ENCODE measurements at regions not wholly inside any gene's neighbourhood (a gene's known extent, or its start where the extent isn't known, plus 50 kb on each side); places are given as distances from the start of the nearest gene placed in this dataset.

DNA sequence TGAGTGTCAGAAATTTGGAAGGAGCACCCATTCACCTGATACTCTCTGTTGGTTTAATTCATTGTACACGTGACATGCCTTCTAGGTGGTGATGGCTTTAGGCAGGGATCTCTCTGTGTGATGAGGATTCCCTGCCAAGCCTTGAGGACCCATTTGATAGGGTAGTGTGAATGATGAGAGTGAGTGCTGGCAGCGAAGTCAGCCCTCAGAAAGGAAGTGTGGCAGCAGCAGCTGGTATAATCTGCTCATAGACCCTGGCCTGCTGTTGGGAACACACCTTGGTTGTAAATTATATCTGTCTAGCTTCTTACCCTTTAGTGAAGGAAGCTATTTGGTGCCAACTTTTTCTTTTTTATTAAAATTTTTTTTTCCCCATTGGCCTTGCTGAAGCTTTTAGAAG lies 164.5 kb downstream of the HAUS1 start:
- no peak for DNase-seq

DNA sequence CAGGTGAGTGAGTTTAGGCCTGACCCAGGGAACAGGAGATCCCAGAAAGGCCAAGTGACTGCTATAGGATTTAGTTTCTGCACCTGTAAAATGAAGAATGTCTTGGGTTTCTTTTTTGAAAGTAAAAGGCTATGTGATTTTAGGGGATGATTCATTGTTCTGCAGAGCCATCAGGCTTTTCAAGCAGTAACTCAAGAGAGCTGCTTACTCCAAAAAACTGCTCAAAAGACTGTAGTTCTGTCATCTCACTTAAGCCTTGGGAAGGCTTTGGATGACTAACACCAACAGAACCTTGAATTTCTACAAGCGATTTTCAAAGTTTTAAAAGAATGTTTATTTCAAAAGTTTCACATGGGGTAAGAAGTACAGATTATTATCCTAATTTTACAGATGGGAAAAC lies 165.1 kb downstream of the HAUS1 start:
- DNase-seq = no peak

DNA sequence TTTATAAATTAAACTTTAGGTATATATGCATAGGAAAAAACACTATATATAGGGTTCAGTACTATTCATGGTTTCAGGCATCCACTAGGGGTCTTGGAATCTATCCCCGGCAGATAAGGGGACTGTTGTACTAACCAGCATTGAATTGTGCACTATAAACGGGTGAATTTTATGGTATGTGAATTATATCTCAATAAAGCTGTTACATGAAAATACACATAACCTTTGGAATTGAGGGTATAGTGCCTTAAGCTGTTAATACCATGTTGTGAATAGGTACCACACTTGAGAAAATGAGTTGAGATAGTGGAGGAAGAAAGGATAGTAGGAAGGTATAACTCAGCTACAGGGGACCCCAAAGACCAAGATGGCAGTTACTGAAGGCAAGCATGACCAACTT lies 167.3 kb downstream of the HAUS1 start:
- no peak for DNase-seq

DNA sequence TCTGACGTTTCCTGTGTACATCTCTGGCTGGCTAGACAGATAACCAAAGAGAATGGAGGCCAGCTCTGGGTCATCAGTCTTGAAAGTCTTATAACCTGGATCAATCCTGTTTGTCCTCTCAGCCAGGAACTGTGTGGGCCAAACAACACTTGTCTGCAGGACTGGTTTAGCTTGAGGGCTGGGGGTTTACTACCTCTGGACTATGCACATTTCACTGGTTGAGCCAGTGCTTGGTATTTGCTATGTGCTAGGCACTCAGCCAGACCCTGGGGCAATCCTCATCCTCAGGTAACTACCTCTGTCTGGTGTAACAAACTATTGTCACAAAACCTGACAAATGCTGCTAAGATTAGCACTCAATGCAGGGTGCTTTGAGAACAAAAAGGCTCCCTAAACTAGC lies 169.7 kb downstream of the HAUS1 start:
- DNase-seq = no peak

DNA sequence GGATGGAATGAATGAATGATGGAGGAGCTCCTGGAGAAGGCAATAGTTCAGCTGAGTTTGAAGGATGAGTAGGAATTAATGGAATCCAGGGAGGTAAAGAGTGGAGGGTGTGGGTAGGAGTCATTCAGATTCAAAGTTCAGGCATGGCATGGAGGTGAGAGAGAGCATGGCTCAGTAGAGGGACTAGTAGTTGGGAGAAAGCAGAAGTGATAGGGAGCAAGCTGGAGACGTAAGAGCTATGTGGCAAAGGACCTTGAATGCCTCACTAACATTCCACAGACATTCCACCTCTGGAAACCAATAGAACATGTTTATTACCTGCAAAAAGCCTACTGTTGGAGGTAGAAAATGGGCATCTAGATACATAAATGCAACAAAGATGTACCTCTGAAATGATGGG lies 170.1 kb downstream of the HAUS1 start:
- DNase-seq = no peak

DNA sequence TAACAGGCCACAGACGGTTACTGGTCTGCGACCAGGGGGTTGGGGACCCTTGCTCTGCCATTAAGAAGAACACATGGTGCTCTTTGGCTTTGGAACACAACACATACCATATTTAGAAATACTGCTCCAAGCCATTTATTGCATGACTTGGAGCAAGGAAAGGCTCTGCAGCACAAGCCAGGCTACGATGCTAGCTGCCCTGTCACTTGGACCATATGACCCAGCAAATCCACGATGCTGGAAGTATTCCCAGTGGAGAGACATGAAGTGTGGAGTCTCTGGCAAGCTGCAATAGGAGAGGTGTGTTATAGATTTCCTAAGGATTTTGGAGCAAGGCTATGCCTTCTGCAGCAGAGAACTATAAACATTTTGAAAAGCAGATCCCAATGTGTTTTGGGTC lies 171.2 kb downstream of the HAUS1 start:
- no peak for DNase-seq

DNA sequence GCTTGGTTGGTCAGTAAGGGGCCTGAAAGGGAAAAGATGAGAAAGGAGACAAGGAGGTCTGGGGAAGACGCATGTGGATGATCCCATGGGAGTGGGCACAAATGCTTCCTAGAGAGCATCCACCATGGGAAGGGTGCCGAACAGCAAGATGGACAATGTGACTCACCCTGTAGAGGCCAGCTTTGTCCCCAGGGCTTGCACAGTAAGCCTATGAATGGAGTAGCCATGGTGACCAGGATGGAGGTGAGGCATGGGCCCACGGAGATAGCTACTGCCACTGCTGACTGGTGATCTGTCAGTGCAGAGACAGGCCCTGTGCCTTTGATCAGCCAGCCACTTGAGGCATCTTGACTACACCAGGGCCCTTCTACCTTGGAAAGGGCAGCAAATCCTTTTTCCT lies 172.6 kb downstream of the HAUS1 start:
- DNase-seq = no peak

DNA sequence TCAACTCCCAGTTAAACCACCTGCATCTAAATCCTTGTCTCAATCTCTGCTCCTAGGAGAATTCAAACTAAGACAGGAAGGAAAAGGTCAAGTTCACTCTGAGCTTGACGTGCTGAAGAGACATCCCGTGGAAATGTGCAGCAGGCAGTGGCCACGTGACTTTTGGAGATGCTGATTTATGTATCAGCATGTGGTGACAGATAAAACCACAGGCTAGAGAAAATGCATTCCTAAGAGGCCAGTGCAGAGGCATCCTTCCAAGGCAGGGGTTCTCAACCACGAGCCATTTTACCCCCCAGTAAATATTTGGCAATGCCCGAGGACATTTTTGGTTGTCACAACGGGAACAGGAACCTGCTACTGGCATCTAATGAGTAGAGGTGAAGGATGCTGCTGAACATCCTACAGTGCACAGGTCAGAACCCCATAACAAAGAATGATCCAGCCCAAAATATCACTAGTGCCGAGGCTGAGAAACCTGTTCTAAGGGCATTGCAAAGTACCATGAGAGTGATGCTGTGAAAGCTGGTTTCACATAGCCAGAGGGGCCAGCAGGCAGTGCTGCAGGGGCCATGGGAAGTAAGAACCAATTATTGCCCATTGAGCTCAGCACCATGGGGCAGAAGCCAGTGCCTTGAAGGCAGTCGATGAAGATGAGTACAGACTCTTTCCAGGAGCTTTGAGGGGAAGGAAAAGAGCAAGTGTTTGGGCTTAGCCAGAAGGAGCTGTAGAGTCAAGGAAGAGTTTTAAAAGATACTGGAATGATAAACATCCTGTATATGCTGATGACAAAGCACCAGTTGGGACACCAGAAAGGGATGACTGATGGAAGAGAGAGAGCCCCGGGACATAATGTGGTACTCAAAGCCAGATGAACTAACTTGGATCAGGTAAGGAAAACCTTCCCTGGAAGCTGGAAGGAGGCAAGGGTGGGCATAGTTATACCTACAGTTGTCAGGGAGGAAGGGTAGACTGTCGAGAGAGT lies 174.6 kb downstream of the HAUS1 start:
- DNase-seq = no peak

DNA sequence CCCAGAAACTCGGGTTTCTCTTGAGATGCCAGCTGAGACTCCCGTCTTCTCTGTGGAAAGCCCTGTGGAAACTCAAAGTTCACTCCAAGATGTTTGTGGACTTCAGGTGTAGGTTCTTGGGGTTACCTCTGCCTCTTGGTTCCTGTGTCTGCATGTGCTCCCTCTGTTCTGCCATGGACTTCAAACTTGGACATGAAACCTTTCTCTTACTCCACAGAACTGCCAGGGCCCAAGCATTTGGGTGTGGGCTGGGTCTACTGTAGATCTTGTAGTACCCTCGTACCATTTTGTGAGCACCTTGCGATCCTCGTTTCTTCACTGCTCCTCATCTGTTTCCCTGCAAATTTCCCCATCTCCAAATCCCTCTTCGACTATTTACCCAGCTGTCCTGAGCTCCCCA lies 175.5 kb downstream of the HAUS1 start:
- no peak for DNase-seq

DNA sequence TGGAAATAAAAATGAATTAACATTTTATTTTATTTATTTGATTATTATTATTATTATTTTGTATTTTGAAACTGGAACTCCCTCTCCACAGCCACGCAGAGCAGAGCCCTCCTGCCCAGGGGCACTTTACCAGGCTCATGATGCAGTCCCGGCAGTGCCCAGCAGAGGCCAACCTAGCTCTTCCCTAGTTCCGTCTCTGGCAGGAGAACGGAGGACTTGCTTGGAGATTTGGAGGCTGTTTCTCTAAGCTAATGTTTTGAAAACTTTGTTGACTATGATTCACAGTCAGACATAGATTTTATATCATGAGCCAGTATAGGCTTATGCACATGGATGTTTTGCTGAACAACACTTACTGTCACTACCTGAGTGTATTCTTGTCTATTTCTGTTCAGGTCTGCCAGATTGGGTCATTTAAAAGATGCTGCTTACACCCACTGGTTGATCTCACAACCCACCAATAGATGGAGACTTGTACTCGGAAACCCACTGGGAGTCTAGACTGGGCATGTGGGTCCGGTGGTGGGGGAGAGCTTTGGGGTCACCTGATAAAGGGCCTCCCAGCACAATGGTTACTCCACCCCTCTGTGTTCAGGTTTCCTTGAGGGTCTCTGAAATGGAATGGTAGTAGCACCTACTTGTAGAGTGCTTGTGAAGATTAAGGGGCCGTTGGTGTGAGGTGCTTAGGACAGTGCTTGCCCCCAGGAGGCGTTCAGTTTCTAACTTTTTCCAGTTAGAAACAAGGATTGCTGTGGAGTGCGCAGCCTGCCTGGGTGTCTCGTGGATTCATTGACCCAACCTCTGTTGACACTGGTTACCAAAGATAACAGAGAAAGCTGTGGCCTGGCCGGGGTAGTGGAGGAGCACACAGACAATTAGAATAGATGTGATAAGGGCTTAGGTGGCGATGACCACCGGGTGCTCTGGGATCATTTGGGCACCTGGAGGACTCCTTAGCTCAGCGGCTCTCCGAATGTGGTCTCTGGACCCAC lies 177.3 kb downstream of the HAUS1 start:
- DNase-seq = peak; percentile 61

DNA sequence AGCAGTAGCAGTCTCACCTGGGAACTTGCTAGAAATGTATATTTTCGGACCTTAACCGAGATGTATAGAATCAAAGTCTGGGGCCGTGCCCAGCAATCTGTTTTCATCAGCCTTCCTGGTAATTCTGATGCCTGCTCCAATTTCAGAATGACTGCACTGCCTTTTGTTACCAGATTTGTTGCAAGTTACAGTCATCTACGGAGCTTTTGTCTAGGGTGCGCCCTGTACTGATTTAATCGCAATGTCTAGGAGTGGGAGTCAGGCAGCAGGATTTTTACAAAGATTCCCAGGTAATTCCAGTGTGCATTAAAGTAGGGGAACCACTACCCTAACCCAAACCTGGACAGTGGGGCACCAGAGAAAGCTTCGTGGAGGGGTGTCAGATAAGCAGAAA lies 178.0 kb downstream of the HAUS1 start:
- DNase-seq = no peak

DNA sequence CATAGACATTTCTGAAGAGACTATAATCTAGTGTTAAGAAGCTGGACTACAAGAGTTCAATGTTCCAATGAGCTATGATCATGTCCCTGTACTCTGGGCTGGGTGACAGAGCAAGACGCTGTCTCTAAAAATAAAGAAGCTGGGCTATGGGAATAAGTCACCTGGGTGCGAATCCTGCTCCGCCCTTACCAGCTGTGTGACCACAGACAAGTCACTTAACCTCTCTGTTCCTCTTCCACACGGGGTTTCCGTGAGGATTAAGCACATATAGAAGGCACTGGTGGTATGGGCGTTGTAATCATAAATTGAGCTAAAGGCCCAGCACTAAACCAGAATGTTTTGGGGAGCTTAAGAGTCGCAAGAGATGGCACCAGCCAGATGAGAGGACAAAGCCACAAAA lies 178.5 kb downstream of the HAUS1 start:
- DNase-seq = no peak

DNA sequence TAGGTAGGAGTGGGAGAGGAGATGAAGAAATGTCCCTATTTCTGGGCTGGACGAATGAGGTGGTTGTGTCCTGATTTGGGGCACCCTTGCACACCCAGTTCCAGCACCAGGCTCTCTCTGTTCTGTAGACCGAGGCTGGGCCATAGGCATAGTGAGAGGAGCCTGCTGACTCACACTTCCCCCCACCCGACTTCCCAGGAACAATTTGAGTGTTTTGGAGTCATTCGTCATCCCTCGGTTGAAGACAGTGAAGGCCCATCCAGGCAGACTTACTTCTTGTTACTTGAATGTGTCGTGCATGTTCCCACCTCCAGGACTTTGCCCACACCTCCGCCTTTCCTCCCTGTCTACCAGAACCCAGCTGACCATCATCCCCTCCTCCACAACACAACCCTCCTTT lies 179.1 kb downstream of the HAUS1 start:
- DNase-seq = no peak

DNA sequence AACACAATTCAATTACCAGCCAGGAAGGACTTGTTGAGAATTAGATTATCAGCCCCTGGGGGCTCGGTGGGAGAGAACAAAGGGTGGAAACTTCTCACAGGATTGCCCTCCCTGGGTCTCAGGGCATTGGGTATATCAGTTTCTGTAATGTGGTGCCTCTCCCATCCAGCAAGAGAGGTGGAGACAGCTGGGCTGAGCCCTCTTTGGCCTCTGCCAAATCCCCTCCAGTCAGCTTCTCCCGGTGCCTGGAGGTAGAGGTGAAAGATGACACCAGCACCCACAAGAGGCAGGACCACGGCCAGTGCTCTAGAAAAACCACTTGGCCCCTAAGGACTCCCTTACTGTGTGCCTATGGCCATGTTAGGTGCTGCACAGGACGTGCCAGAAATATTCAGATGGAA lies 179.7 kb downstream of the HAUS1 start:
- no peak for DNase-seq

DNA sequence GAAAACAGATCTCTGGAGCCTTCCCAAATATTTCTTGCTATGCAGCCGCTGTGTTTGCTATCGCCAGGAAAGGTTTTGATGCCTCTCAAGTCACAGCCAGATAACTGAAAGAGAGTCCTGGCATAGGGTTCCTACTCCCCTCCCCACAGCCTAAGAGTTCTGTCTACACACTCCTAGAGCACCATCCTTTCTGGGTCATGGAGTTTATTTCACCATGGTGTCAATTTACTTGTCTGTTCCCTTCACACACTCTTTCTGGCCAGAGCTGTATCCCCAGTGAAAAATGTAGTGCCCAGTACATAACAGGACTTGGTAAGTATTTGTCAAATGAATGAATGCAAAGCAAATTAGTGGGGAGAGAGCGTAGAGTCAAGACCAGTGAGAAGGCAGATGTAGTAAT lies 185.3 kb downstream of the HAUS1 start:
- DNase-seq = no peak

DNA sequence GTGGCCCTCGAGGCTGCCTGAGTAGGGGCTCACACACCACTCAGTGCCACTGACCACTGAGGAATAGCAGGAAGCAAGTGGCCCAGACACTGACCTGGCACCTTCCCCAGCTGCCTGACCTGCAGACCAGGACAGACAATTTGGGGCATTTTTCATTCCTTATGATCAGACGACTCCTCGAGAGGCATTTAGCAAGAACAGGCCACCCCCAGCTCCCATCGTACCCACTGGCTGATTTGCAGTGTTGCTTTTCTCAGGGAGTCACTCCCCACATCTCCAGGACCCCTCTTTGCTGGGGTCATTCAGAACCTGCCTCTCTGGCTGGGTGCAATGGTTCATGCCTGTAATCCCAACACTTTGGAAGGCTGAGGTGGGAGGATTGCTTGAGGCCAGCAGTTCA lies 185.7 kb downstream of the HAUS1 start:
- DNase-seq = no peak

DNA sequence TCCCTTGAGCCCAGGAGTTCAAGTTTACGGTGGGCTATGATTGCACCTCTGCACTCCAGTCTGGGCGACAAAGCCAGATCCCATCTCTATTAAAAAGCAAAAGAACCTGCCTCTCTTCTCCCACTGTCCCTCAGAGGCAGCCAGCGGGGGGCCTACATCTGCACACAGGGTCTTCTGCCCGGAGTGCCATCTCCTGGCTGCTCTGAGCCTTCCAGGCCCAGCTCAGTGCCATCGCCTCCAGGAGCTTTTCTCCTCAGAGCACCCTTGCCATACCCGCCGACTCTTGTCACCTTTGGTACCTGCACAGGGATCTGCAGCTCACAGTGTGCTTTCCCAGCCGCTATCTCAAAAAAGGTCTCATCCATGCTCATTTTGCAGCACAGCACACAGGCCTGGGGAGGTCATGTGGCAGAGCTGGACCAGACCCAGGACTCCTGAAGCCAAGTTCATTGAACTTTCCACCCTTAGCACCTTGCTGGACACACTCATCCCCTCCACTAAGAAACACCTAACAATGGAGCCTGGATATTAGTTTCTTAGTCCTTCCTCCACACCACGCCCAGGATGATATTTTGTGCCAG lies 186.3 kb downstream of the HAUS1 start:
- DNase-seq = no peak

DNA sequence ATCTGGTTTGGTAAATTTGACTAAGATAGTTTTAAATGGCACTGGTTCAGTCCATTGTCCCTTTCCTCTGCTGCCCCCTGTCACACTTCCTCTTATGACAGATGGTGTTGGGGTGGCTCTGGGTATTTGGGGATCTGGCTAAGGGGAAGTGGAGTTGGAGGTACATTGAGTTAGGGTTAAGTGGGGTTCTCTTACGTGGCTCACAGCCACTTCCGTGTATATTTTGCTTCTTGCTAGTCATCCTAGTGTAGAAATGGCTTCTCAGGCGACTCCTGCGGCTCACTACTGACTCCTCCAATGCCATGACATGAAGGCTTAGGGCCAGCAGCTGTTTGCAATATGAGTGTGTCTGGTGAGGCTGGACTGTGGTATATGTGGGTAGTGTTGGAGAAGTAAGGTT lies 187.0 kb downstream of the HAUS1 start:
- no peak for DNase-seq

DNA sequence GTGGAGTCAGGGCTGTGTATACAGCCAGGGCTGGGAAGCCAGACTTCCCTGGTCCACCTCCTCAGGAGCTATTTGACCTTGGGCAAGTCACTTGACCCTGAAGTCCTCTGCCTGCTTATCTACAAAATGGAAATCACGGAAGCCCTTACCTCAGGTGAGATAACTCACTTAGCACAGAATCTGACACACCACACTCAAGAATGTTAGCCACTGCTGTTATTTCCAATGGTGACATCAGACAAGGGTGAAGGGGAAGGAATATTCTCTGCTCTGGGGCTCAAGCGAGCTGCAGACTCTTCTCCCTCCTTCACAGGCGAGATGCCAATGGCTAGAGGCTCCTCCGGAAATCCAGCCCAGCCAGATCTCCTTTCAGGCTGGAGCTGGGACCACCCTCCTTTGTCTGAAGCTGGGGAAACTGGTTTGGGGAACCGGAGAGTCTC lies 189.6 kb downstream of the HAUS1 start:
- DNase-seq = no peak

DNA sequence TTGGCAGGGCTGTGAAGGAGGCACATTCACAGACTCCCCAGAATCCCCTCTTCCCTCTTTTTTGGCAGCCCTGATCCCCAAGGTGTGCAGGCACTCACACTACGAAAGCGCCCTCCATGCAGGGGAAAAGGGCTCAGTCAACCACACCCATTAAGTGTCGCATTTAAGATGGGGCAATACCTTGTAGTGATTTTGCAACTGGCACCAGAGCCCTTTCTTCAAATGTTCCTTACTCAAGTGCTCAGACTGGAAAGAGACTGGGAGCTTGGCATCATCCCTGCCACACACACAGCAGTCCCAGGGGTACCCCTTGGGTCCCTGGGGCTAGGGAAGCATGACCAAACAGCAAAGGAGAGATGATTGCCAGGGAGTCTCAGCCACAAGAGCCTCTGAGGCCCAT lies 190.1 kb downstream of the HAUS1 start:
- DNase-seq = no peak

DNA sequence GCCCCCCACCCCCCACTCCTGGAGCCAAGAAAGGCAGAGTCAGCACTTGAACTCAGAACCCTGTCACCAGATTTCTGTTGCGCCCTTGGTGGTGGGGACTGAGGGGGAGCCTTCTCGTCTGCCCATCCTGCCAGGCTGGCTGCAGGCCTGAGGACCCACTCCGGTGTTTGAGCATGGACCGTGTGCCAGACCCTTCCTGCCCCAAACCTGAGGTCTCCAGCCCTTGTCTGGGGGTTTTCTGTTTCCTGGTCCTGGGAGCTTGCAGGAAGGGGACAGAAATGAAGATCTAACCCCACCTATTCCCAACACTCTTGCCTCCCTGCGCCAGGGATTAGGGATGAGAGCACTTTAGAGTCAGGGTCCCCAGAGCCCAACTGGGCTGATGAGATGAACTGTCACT lies 190.6 kb downstream of the HAUS1 start:
- DNase-seq = no peak

DNA sequence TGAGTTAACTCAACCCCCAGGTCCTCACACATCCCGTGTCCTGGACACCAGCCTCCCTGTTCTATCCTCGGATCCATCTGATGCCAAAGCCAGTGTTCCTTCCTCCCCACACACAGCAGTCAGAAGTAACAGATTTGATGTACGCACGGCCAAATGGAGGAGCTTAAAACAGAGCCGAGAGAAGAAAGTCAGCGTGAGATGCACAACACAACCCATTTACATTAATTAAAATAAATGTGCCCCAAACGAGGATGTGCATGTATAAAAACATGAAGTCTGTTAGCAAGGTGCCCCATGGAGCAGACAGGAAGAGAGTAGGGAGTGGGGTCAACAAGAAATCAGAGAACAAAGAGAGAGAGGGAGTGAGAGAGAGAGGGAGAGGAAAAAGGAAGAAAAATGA lies 191.2 kb downstream of the HAUS1 start:
- DNase-seq = no peak

DNA sequence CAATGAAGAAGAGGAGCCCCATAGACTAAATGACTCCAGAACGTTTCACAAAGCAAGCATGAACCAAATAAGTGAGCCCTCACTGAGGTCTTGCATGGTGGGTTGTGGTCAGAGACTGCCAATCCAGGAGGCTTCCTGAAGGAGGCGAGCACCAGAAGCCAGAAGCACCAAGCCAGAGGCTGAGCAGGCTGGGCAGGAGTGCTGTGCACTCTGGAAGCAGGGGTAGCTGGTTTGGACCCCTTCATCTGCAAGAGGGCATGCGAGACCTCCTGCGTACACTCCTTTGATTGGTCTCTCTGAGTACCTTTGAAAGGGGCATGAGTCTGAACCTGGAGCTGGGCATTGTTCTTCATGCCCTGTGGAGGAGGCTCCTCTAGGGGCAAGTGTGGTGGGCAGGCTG lies 192.5 kb downstream of the HAUS1 start:
- DNase-seq = no peak

Measured in stimulated activated CD4-positive, alpha-beta T cell treated with anti-CD3 and anti-CD28 coated beads, Interleukin-4, amount 100 ng/mL, for 24 hours (primary cell).